ENCODE measurements at regions not wholly inside any gene's neighbourhood (a gene's known extent, or its start where the extent isn't known, plus 50 kb on each side); places are given as distances from the start of the nearest gene placed in this dataset.

- H3K27ac ChIP-seq (ENCODE audit: low read length): no peak overlapping the region
- no peak overlapping the region for H3K9ac ChIP-seq (ENCODE audit: low read length)
- no peak for DNase-seq
- no peaks in the 10 kb centered on the region for H3F3A ChIP-seq (ENCODE audit: insufficient read depth, low read length)
- no peaks in the 10 kb centered on the region for H3K9me3 ChIP-seq (replicated peaks; ENCODE audit: insufficient read depth, low read length)
- no peaks in the 10 kb centered on the region for H3K27me3 ChIP-seq (replicated peaks; ENCODE audit: insufficient read depth, low read length)
- no peaks in the 10 kb centered on the region for H3K4me1 ChIP-seq (ENCODE audit: low read length)
- H3K79me2 ChIP-seq (ENCODE audit: low read length): no peaks in the 10 kb centered on the region
- H2AFZ ChIP-seq (ENCODE audit: low read length): no peak overlapping the region
- no peaks in the 10 kb centered on the region for H3K36me3 ChIP-seq (replicated peaks; ENCODE audit: insufficient read depth, low read length)
- TF ChIP-seq CTCF (IDR thresholded peaks at IDR 0.05; ENCODE audit: low read length): no peak
- TF ChIP-seq EZH2phosphoT487 (IDR thresholded peaks at IDR 0.05; ENCODE audit: low read length): no peak
- no peak for TF ChIP-seq EZH2 (optimal IDR thresholded peaks at IDR 0.05; ENCODE audit: low read depth, low read length)
- no peak overlapping the region for H3K4me3 ChIP-seq (ENCODE audit: low read length)
- no peaks in the 10 kb centered on the region for H4K20me1 ChIP-seq (ENCODE audit: insufficient read depth, low read length)
- no peak overlapping the region for H3K4me2 ChIP-seq (ENCODE audit: low read depth, low read length)
- H3K9me2 ChIP-seq (replicated peaks; ENCODE audit: insufficient read depth, low read length): no peaks in the 10 kb centered on the region
These were observed 156.9 kb upstream of the GDF10 start for GRCh38 chr10:47143072-47143471.

GRCh38 chr10:47143473-47143872 lies 156.5 kb upstream of the GDF10 start:
- Histone ChIP-seq H4K20me1 (ENCODE audit: insufficient read depth, low read length) (no peaks in the 10 kb centered on the region), H3K79me2 (ENCODE audit: low read length) (no peaks in the 10 kb centered on the region), H3K36me3 (replicated peaks; ENCODE audit: insufficient read depth, low read length) (no peaks in the 10 kb centered on the region), H3K9ac (ENCODE audit: low read length) (no peak overlapping the region), H3K9me2 (replicated peaks; ENCODE audit: insufficient read depth, low read length) (no peaks in the 10 kb centered on the region), H2AFZ (ENCODE audit: low read length) (no peak overlapping the region), H3F3A (ENCODE audit: insufficient read depth, low read length) (no peaks in the 10 kb centered on the region), H3K4me1 (ENCODE audit: low read length) (no peaks in the 10 kb centered on the region), H3K27me3 (replicated peaks; ENCODE audit: insufficient read depth, low read length) (no peaks in the 10 kb centered on the region), H3K4me3 (ENCODE audit: low read length) (no peak overlapping the region), H3K27ac (ENCODE audit: low read length) (no peak overlapping the region), H3K9me3 (replicated peaks; ENCODE audit: insufficient read depth, low read length) (no peaks in the 10 kb centered on the region), H3K4me2 (ENCODE audit: low read depth, low read length) (no peak overlapping the region)
- DNase-seq: no peak
- TF ChIP-seq EZH2phosphoT487 (IDR thresholded peaks at IDR 0.05; ENCODE audit: low read length) (no peak), EZH2 (optimal IDR thresholded peaks at IDR 0.05; ENCODE audit: low read depth, low read length) (no peak), CTCF (IDR thresholded peaks at IDR 0.05; ENCODE audit: low read length) (no peak)

GRCh38 chr10:47144525-47144924 lies 155.5 kb upstream of the GDF10 start:
- no peaks in the 10 kb centered on the region for H3K9me2 ChIP-seq (replicated peaks; ENCODE audit: insufficient read depth, low read length)
- DNase-seq: no peak
- H3K4me2 ChIP-seq (ENCODE audit: low read depth, low read length): no peak overlapping the region
- no peaks in the 10 kb centered on the region for H3K9me3 ChIP-seq (replicated peaks; ENCODE audit: insufficient read depth, low read length)
- no peak overlapping the region for H3K9ac ChIP-seq (ENCODE audit: low read length)
- no peak overlapping the region for H2AFZ ChIP-seq (ENCODE audit: low read length)
- no peaks in the 10 kb centered on the region for H3K4me1 ChIP-seq (ENCODE audit: low read length)
- no peak overlapping the region for H3K27ac ChIP-seq (ENCODE audit: low read length)
- no peaks in the 10 kb centered on the region for H3F3A ChIP-seq (ENCODE audit: insufficient read depth, low read length)
- no peaks in the 10 kb centered on the region for H3K79me2 ChIP-seq (ENCODE audit: low read length)
- H4K20me1 ChIP-seq (ENCODE audit: insufficient read depth, low read length): no peaks in the 10 kb centered on the region
- no peaks in the 10 kb centered on the region for H3K27me3 ChIP-seq (replicated peaks; ENCODE audit: insufficient read depth, low read length)
- no peaks in the 10 kb centered on the region for H3K36me3 ChIP-seq (replicated peaks; ENCODE audit: insufficient read depth, low read length)
- no peak overlapping the region for H3K4me3 ChIP-seq (ENCODE audit: low read length)
- no peak for TF ChIP-seq EZH2phosphoT487 (IDR thresholded peaks at IDR 0.05; ENCODE audit: low read length)
- TF ChIP-seq EZH2 (optimal IDR thresholded peaks at IDR 0.05; ENCODE audit: low read depth, low read length): no peak
- TF ChIP-seq CTCF (IDR thresholded peaks at IDR 0.05; ENCODE audit: low read length): no peak
